ES-I3 (cell line): ENCODE measurements at regions not wholly inside any gene's neighbourhood (a gene's known extent, or its start where the extent isn't known, plus 50 kb on each side); places are given as distances from the start of the nearest gene placed in this dataset.

Experiments used
- H3K36me3 ChIP-seq: 2 replicates; pipeline ENCODE4 v1.6.1; 2013; ENCODE audit warnings: mild to moderate bottlenecking, low read length, control low read depth, moderate library complexity; ENCODE audit not compliant: insufficient read depth
- H3K4me1 ChIP-seq: 2 replicates; pipeline ENCODE4 v1.6.1; 2013; ENCODE audit warnings: mild to moderate bottlenecking, control low read depth, low read length; ENCODE audit not compliant: insufficient read depth
- H3K9ac ChIP-seq: 2 replicates; pipeline ENCODE4 v1.6.1; 2013; ENCODE audit warnings: low read depth, mild to moderate bottlenecking, low read length, moderate library complexity
- H3K9me3 ChIP-seq: 2 replicates; pipeline ENCODE4 v1.6.1; 2013; ENCODE audit warnings: mild to moderate bottlenecking, low read length, moderate library complexity; ENCODE audit not compliant: control insufficient read depth, insufficient read depth

- H3K36me3 ChIP-seq, result no peaks in the 10 kb centered on the region
Measured at GRCh38 chr2:103268841-103269498, 507.1 kb downstream of the TMEM182 start.

GRCh38 chr2:103276869-103277268, 515.0 kb downstream of the TMEM182 start:
- Histone ChIP-seq H3K4me1 (no peaks in the 10 kb centered on the region), H3K36me3 (no peaks in the 10 kb centered on the region), H3K9ac (no peak overlapping the region), H3K9me3 (peaks cover 8% of the 10 kb centered on the region)

More at GRCh38 chr2:103268841-103269498, 507.1 kb downstream of the TMEM182 start:
- Histone ChIP-seq H3K9ac (no peak overlapping the region), H3K9me3 (peaks cover 5% of the 10 kb centered on the region; the same call in 1 of the 2 replicates), H3K4me1 (no peaks in the 10 kb centered on the region)

- Histone ChIP-seq H3K4me1 (peaks cover 9% of the 10 kb centered on the region), H3K9ac (no peak overlapping the region), H3K36me3 (no peaks in the 10 kb centered on the region), H3K9me3 (no peaks in the 10 kb centered on the region)
Measured at GRCh38 chr2:103284750-103285149, 522.9 kb downstream of the TMEM182 start.

GRCh38 chr2:103285354-103285753, 523.5 kb downstream of the TMEM182 start:
- no peak overlapping the region for H3K9ac ChIP-seq

GRCh38 chr2:103287746-103288145, 525.9 kb downstream of the TMEM182 start:
- Histone ChIP-seq H3K4me1 (peaks cover 14% of the 10 kb centered on the region), H3K36me3 (no peaks in the 10 kb centered on the region), H3K9ac (no peak overlapping the region), H3K9me3 (no peaks in the 10 kb centered on the region)

More at GRCh38 chr2:103285354-103285753, 523.5 kb downstream of the TMEM182 start:
- no peaks in the 10 kb centered on the region for H3K9me3 ChIP-seq
- no peaks in the 10 kb centered on the region for H3K36me3 ChIP-seq
- peaks cover 12% of the 10 kb centered on the region for H3K4me1 ChIP-seq

- H3K4me1 ChIP-seq, result peaks cover 24% of the 10 kb centered on the region
- no peaks in the 10 kb centered on the region for H3K36me3 ChIP-seq
- no peak overlapping the region for H3K9ac ChIP-seq
- H3K9me3 ChIP-seq, result no peaks in the 10 kb centered on the region
Measured at GRCh38 chr2:103288696-103289095, 526.9 kb downstream of the TMEM182 start.

- peaks cover 24% of the 10 kb centered on the region for H3K4me1 ChIP-seq
Measured at GRCh38 chr2:103289105-103289725, 527.4 kb downstream of the TMEM182 start.

GRCh38 chr2:103292573-103292972, 530.7 kb downstream of the TMEM182 start:
- peak overlapping the region; percentile 43; the same call in 1 of the 2 replicates for H3K9ac ChIP-seq
- no peaks in the 10 kb centered on the region for H3K9me3 ChIP-seq
- peaks cover 24% of the 10 kb centered on the region for H3K4me1 ChIP-seq
- no peaks in the 10 kb centered on the region for H3K36me3 ChIP-seq

More at GRCh38 chr2:103289105-103289725, 527.4 kb downstream of the TMEM182 start:
- Histone ChIP-seq H3K9me3 (no peaks in the 10 kb centered on the region), H3K36me3 (no peaks in the 10 kb centered on the region), H3K9ac (no peak overlapping the region)

GRCh38 chr2:103293067-103293741, 531.4 kb downstream of the TMEM182 start:
- H3K4me1 ChIP-seq, result peaks cover 24% of the 10 kb centered on the region
- peak overlapping the region; percentile 43 for H3K9ac ChIP-seq
- H3K36me3 ChIP-seq, result no peaks in the 10 kb centered on the region
- H3K9me3 ChIP-seq, result no peaks in the 10 kb centered on the region

- H3K4me1 ChIP-seq, result peaks cover 23% of the 10 kb centered on the region
- no peaks in the 10 kb centered on the region for H3K9me3 ChIP-seq
- no peaks in the 10 kb centered on the region for H3K36me3 ChIP-seq
- 0 out of 2 replicates have a peak overlapping the region, but pooled peaks have one; percentile 43 for H3K9ac ChIP-seq
Measured at GRCh38 chr2:103293742-103294077, 531.9 kb downstream of the TMEM182 start.

- H3K36me3 ChIP-seq, result no peaks in the 10 kb centered on the region
- H3K9me3 ChIP-seq, result no peaks in the 10 kb centered on the region
- no peak overlapping the region for H3K9ac ChIP-seq
- H3K4me1 ChIP-seq, result peaks cover 16% of the 10 kb centered on the region
Measured at GRCh38 chr2:103294420-103294819, 532.6 kb downstream of the TMEM182 start.

GRCh38 chr2:103295591-103295990, 533.8 kb downstream of the TMEM182 start:
- H3K9me3 ChIP-seq, result no peaks in the 10 kb centered on the region
- H3K4me1 ChIP-seq, result peaks cover 12% of the 10 kb centered on the region
- H3K9ac ChIP-seq, result no peak overlapping the region
- H3K36me3 ChIP-seq, result no peaks in the 10 kb centered on the region

- Histone ChIP-seq H3K9me3 (no peaks in the 10 kb centered on the region; the same call in 1 of the 2 replicates), H3K9ac (no peak overlapping the region), H3K4me1 (no peaks in the 10 kb centered on the region), H3K36me3 (no peaks in the 10 kb centered on the region)
Measured at GRCh38 chr2:103324671-103325070, 562.8 kb downstream of the TMEM182 start.

GRCh38 chr2:103327386-103327785, 565.6 kb downstream of the TMEM182 start:
- Histone ChIP-seq H3K9ac (no peak overlapping the region), H3K9me3 (peaks cover 3% of the 10 kb centered on the region; the same call in 1 of the 2 replicates), H3K36me3 (no peaks in the 10 kb centered on the region), H3K4me1 (no peaks in the 10 kb centered on the region)
